Progenitor cell of endocrine pancreas (in vitro differentiated cells): ENCODE measurements at regions not wholly inside any gene's neighbourhood (a gene's known extent, or its start where the extent isn't known, plus 50 kb on each side); places are given as distances from the start of the nearest gene placed in this dataset.

Source experiments
- DNase-seq: peaks from one replicate; pipeline ENCODE4 v3.0.0; 2021; ENCODE audit warnings: low spot score; ENCODE audit not compliant: unreplicated experiment
- H3K27ac Mint-ChIP-seq: 2 replicates; pipeline ENCODE4 v1.8.0; 2021; ENCODE audit warnings: mild to moderate bottlenecking, moderate library complexity, mixed read lengths
- H3K27me3 Mint-ChIP-seq: 2 replicates; pipeline ENCODE4 v1.8.0; 2021; ENCODE audit warnings: mixed read lengths
- H3K36me3 Mint-ChIP-seq: 2 replicates; pipeline ENCODE4 v1.8.0; 2022; ENCODE audit warnings: mixed read lengths; ENCODE audit not compliant: insufficient read depth
- H3K4me1 Mint-ChIP-seq: 2 replicates; pipeline ENCODE4 v1.8.0; 2021; ENCODE audit warnings: low read depth, mixed read lengths
- H3K4me3 Mint-ChIP-seq: 2 replicates; pipeline ENCODE4 v1.8.0; 2021; ENCODE audit warnings: low read depth, mild to moderate bottlenecking, moderate library complexity, mixed read lengths
- H3K9me3 Mint-ChIP-seq: 2 replicates; pipeline ENCODE4 v1.8.0; 2021; ENCODE audit warnings: low read depth, mixed read lengths
- TF ChIP-seq, protein P1 (sequence below): fragments of 200-600 bp; sonication (generic); IDR thresholded peaks from one replicate; pipeline ENCODE4 v1.5.0; 2021; ENCODE audit warnings: antibody characterized with exemption, mild to moderate bottlenecking; ENCODE audit not compliant: unreplicated experiment

DNA sequence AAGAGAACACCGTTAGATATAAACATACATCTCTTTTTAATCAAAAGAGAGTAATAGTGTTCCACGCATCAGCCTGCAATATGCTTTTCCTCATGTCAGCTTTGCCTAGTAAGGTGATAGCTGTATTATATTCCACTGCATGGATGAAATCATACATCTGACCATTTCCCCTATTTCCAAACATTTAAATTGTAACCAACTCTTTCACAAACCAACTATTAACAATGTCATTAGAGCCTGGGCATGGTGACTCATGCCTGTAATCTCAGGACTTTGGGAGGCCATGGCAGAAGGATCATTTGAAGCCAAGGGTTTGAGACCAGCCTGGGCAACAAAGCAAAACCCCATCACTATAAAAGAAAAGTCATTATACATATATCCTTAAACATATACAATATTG, 284.8 kb downstream of the BCL11A start:
- Mint-ChIP-seq H3K27me3 (no peaks in the 10 kb centered on the region), H3K9me3 (peaks cover 5% of the 10 kb centered on the region), H3K4me3 (no peak overlapping the region), H3K36me3 (no peaks in the 10 kb centered on the region), H3K4me1 (peaks cover 3% of the 10 kb centered on the region), H3K27ac (no peak overlapping the region)
- DNase-seq: no peak
- TF ChIP-seq, protein P1, sequence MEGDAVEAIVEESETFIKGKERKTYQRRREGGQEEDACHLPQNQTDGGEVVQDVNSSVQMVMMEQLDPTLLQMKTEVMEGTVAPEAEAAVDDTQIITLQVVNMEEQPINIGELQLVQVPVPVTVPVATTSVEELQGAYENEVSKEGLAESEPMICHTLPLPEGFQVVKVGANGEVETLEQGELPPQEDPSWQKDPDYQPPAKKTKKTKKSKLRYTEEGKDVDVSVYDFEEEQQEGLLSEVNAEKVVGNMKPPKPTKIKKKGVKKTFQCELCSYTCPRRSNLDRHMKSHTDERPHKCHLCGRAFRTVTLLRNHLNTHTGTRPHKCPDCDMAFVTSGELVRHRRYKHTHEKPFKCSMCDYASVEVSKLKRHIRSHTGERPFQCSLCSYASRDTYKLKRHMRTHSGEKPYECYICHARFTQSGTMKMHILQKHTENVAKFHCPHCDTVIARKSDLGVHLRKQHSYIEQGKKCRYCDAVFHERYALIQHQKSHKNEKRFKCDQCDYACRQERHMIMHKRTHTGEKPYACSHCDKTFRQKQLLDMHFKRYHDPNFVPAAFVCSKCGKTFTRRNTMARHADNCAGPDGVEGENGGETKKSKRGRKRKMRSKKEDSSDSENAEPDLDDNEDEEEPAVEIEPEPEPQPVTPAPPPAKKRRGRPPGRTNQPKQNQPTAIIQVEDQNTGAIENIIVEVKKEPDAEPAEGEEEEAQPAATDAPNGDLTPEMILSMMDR: no peak

DNA sequence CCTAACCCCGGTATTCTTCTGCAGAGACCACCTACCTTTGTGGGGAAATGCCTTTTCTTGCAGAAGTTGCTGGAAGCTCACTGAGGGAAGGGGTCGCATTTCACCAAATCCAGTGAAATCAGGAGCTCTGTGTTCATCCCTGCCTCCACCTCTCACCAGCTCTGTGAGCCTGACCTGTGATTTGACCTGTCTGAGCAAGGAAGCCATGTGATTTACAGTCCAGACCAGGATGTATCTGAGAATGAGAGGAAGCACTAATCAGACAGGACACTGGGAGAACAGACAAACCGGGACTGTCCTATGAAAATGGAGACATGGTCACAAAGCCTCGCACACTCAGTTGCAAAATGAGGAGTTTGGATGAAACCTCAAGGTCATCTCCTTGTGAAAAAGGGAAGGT, 285.4 kb downstream of the BCL11A start:
- Mint-ChIP-seq H3K9me3 (peaks cover 3% of the 10 kb centered on the region), H3K36me3 (no peaks in the 10 kb centered on the region), H3K27me3 (no peaks in the 10 kb centered on the region), H3K4me3 (no peak overlapping the region), H3K4me1 (peaks cover 3% of the 10 kb centered on the region), H3K27ac (no peak overlapping the region)
- TF ChIP-seq, protein P1: no peak
- DNase-seq: no peak

DNA sequence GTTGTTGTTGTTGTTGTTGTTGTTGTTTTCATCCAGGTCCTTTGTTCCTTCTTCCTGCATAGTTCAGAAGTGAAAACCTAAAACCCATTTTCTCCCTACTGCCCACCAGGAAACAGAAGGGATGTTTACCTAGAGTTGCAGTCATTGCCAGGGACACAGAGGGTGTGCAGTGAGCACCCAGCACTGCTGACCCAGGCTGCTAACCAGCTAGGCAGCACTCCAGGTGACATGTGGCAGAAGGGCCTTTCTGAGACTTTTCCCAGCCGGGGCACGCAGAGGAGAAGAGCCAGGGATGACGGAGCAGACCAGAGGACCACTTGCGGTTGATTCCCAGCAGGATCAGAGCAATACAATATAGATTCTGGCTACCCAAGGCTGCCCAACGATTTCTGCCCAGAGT, 286.3 kb downstream of the BCL11A start:
- no peak overlapping the region for H3K27ac Mint-ChIP-seq
- DNase-seq: no peak

DNA sequence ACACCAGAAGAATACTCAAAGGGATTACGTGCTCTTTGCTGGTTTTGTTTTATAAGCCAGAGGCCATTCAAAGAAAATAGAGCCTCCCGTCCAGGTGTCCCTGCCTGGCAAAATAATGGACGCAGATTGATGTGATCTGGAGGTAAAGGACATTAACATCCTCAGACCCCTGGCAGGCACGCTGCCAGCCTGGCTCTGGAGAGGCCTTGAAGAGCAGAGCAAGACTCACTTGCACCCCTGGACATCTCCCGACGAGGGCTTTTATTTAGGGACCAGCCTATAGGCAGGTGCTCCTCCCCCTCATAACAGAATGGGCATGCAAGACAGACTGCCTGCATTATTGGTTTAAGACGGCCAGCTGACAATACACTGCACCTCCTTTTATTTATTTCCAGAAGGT, 291.3 kb downstream of the BCL11A start:
- peaks cover 3% of the 10 kb centered on the region for H3K9me3 Mint-ChIP-seq
- no peaks in the 10 kb centered on the region for H3K27me3 Mint-ChIP-seq
- H3K4me3 Mint-ChIP-seq: no peak overlapping the region
- H3K36me3 Mint-ChIP-seq: no peaks in the 10 kb centered on the region
- H3K27ac Mint-ChIP-seq: no peak overlapping the region
- DNase-seq: no peak
- TF ChIP-seq, protein P1: no peak
- no peaks in the 10 kb centered on the region for H3K4me1 Mint-ChIP-seq

More for the DNA sequence above, 286.3 kb downstream of the BCL11A start:
- H3K9me3 Mint-ChIP-seq: peaks cover 3% of the 10 kb centered on the region
- H3K27me3 Mint-ChIP-seq: no peaks in the 10 kb centered on the region
- TF ChIP-seq, protein P1: no peak
- H3K4me1 Mint-ChIP-seq: peaks cover 3% of the 10 kb centered on the region
- H3K4me3 Mint-ChIP-seq: no peak overlapping the region
- H3K36me3 Mint-ChIP-seq: no peaks in the 10 kb centered on the region

DNA sequence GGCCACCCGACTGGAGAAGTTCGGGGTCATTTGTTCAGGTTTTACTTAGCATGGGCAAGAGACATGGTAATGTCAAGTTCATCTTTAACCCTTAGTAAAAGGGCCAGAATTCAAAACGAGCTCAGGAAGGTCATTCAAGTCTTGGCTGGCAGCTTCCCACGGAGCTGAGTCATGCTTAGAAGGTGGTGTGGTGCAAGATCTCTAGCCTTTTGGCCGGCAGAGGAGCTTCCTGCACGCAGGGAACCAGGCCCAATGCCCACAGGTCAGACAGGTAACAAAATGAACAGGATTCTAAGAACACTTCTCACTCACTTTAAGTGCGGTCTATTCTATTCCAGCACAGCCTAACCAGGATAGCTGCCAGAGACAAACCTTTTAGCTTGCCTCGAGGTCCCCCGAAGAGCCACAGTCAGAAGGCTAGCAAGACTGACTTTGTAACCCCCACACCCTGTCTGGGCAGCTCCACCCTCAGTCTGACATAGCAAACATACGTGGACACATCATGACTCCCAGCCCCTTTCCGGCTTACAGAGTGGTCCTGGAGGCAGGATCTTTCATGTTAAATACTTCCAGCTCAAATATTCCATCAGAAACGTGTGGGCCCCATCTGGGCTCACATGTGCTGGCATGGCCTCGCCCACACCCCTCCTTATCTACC, 292.7 kb downstream of the BCL11A start:
- H3K9me3 Mint-ChIP-seq: peaks cover 3% of the 10 kb centered on the region
- no peaks in the 10 kb centered on the region for H3K36me3 Mint-ChIP-seq
- no peak for DNase-seq
- H3K27ac Mint-ChIP-seq: no peak overlapping the region
- no peaks in the 10 kb centered on the region for H3K27me3 Mint-ChIP-seq
- TF ChIP-seq, protein P1: no peak
- no peak overlapping the region for H3K4me3 Mint-ChIP-seq
- H3K4me1 Mint-ChIP-seq: no peaks in the 10 kb centered on the region
